Panc1 (cell line): ENCODE measurements at regions not wholly inside any gene's neighbourhood (a gene's known extent, or its start where the extent isn't known, plus 50 kb on each side); places are given as distances from the start of the nearest gene placed in this dataset.

ENCODE experiments used
- ATAC-seq: fragments of 200-7000 bp; cut with Tn5 transposase; 2 replicates; pipeline ENCODE4 v1.9.1; 2020; ENCODE audit warnings: mild to moderate bottlenecking, moderate library complexity
- BruUV-seq: library from RNA; stranded (reverse); fragments of 400-500 nt; replicated peaks from 2 replicates; lab custom pipeline; 2021; lab: Mats Ljungman, UMichigan
- CTCF ChIA-PET: fragments of 300-600 bp; sonication (Branson Sonifier 250); formaldehyde crosslinking; loops from one replicate; lab custom pipeline; 2022; ENCODE audit warnings: antibody characterized with exemption; lab: Charles Lee
- POLR2A ChIA-PET: fragments of 300-600 bp; sonication (Branson Sonifier 250); formaldehyde crosslinking; loops from one replicate; lab custom pipeline; 2022; ENCODE audit warnings: antibody characterized with exemption; lab: Charles Lee
- DNase-seq: peaks from one replicate; pipeline ENCODE4 v3.0.0-alpha.2; 2010; ENCODE audit warnings: low read depth, low spot score
- H3K27ac ChIP-seq: 2 replicates; pipeline ENCODE4 v1.5.1; 2011; ENCODE audit warnings: mild to moderate bottlenecking, low read length, inconsistent platforms
- H3K27me3 ChIP-seq: fragments of 200-500 bp; sonication (Bioruptor generic); 2 replicates; pipeline ENCODE4 v1.6.0; 2014; ENCODE audit warnings: low read length, inconsistent platforms; ENCODE audit not compliant: control insufficient read depth, insufficient read depth
- H3K36me3 ChIP-seq: fragments of 200-500 bp; sonication (Bioruptor generic); 2 replicates; pipeline ENCODE4 v1.5.1; 2014; ENCODE audit warnings: inconsistent platforms, mild to moderate bottlenecking, low read length, moderate library complexity; ENCODE audit not compliant: control insufficient read depth, insufficient read depth
- H3K4me1 ChIP-seq: 2 replicates; pipeline ENCODE4 v1.5.1; 2011; ENCODE audit warnings: inconsistent platforms, mild to moderate bottlenecking, low read length, moderate library complexity; ENCODE audit not compliant: control insufficient read depth, insufficient read depth
- H3K4me3 ChIP-seq, 2 experiments: 2 replicates each; pipeline ENCODE4 v1.5.1; 2011 to 2012; ENCODE audit warnings: low read depth in 2 of 2, low read length in 2 of 2, mild to moderate bottlenecking in 2 of 2, inconsistent platforms in 1 of 2, moderate library complexity in 1 of 2
- H3K9me3 ChIP-seq: fragments of 200-500 bp; sonication (Bioruptor generic); 2 replicates; pipeline ENCODE4 v1.5.1; 2014; ENCODE audit warnings: low read depth, mild to moderate bottlenecking, inconsistent platforms, low read length, moderate library complexity; ENCODE audit not compliant: control insufficient read depth, insufficient read depth
- POLR2AphosphoS5 ChIP-seq: IDR thresholded peaks from 2 replicates; pipeline ENCODE4 v1.6.1; 2012; ENCODE audit warnings: mild to moderate bottlenecking, low read depth, low read length, moderate library complexity
- REST ChIP-seq, 2 experiments: IDR thresholded peaks; 2 replicates each; pipeline ENCODE4 v1.6.1; 2011 to 2012; ENCODE audit warnings: low read depth in 2 of 2, control low read depth in 1 of 2, low read length in 1 of 2, mild to moderate bottlenecking in 1 of 2, moderate library complexity in 1 of 2; ENCODE audit not compliant: insufficient read depth in 1 of 2
- SIN3A ChIP-seq: IDR thresholded peaks from 2 replicates; pipeline ENCODE4 v1.6.1; 2012; ENCODE audit warnings: low read depth, mild to moderate bottlenecking, low read length, moderate library complexity, borderline replicate concordance; ENCODE audit not compliant: insufficient read depth
- TCF7L2 ChIP-seq: IDR thresholded peaks from 2 replicates; pipeline ENCODE4 v1.6.1; 2011; ENCODE audit warnings: mild to moderate bottlenecking, low read depth, low read length, inconsistent platforms
- in situ Hi-C: cut with HindIII; loops from 2 replicates; pipeline ENCODE4 v1.10.0; 2016; ENCODE audit warnings: low sequenced_read_pairs, low pct_unique_long_range_greater_than_20kb
- intact Hi-C: fragments of 100-400 bp; cut with micrococcal nuclease; formaldehyde crosslinking; loops from one replicate; pipeline ENCODE4 v1.10.0; 2022; ENCODE audit not compliant: unreplicated experiment
- TF ChIP-seq, protein P1 (sequence below): fragments of 450-650 bp; IDR thresholded peaks from 2 replicates; pipeline ENCODE4 v1.5.1; 2017; ENCODE audit warnings: mild to moderate bottlenecking

DNA sequence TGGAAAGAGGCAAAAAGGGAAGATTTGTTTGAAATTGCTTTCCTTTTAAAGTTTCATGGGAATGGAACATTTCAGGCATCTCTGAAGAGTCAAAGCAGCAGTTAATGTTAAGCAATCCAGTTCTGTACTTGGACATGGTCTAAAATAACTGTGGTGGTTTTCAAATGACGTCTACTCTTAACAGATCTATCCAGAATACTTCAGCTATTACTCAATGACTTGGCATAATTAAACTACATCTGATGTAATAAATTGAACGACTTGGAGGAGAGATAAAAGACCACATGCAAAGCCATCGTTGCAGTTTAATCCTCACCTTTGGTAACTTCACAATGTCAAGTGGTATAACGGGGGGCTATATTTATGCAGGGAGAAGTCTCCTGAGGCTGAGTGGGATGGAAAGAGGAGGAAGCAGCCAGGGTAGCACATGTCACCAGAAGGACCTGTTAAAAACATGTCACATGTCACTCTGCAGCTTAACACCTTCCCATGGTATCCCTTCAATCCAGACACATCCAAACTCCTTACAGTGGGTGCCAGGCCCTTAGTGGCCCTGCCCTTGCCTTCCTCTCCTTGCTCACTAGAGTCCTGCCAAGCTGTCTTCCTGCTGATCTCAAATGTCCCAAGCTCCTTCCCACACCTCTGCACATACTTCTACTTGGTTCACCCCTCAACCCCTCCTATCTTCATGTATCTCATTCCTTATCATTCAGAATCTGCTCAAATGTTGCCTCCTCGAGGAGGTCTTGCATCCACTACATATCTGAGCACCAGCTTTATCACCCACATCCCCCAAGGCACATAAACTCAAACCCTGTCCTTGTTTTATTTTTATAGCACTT is 327.8 kb downstream of the SUCLA2 start:
- no TSS peak for BruUV-seq
- ChIA-PET POLR2A (no interaction called here), CTCF (no interaction called here)
- DNase-seq (no peak), ATAC-seq (no peak)
- Histone ChIP-seq H3K4me1 (no peaks in the 10 kb centered on the region), H3K4me3 (no peak overlapping the region), H3K36me3 (no peaks in the 10 kb centered on the region), H3K9me3 (no peaks in the 10 kb centered on the region), H3K27ac (no peak overlapping the region), H3K27me3 (no peaks in the 10 kb centered on the region)
- in situ Hi-C loops (no loop called here), intact Hi-C loops (no loop called here)
- TF ChIP-seq, protein P1, sequence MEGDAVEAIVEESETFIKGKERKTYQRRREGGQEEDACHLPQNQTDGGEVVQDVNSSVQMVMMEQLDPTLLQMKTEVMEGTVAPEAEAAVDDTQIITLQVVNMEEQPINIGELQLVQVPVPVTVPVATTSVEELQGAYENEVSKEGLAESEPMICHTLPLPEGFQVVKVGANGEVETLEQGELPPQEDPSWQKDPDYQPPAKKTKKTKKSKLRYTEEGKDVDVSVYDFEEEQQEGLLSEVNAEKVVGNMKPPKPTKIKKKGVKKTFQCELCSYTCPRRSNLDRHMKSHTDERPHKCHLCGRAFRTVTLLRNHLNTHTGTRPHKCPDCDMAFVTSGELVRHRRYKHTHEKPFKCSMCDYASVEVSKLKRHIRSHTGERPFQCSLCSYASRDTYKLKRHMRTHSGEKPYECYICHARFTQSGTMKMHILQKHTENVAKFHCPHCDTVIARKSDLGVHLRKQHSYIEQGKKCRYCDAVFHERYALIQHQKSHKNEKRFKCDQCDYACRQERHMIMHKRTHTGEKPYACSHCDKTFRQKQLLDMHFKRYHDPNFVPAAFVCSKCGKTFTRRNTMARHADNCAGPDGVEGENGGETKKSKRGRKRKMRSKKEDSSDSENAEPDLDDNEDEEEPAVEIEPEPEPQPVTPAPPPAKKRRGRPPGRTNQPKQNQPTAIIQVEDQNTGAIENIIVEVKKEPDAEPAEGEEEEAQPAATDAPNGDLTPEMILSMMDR = no peak
- no peak for TF ChIP-seq SIN3A
- TF ChIP-seq REST (IDR thresholded peaks at IDR 0.05; ENCODE audit: insufficient read depth in 1 of 2, low read depth in 2 of 2, low read length in 1 of 2) = no peak
- no peak for TF ChIP-seq POLR2AphosphoS5
- no peak for TF ChIP-seq TCF7L2

DNA sequence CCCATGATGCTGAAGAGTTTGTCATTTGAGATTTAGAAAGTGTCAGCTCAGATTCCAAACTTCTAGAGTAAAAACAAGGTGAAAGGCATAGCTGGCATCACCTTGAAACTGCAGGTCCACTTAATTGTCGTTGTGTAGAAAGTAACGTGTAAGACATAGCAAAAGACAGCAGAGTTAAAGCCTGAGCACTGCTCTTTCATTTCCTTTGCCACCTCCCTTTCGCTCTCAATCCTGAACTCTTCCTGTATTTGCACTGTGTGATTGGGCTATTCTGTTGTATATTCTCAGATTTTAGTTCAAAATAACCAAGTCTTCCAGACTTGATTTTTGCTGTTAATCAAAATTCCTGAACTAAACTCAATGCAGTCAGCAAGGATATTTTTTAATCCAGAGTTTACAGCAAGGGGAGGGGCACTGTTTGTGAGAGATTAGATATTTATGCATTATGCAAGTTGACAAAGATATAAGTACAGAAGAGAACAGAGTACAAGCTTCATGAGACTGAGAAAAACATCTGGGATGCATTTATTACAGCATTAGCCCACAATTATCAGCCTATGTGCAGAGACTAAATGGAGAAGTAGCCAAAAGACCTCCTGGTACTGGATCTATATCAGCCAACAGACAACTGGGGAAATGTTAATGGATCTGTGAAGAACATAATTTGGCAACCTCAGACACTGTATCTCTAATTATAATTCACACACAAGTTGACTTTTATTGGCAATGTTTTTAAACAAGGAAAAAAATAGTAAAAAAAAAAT is 328.6 kb downstream of the SUCLA2 start:
- ChIA-PET POLR2A (no interaction called here), CTCF (no interaction called here)
- in situ Hi-C loops (no loop called here), intact Hi-C loops (no loop called here)
- no peak for ATAC-seq
- no peaks in the 10 kb centered on the region for H3K36me3 ChIP-seq
- H3K27ac ChIP-seq = no peak overlapping the region
- DNase-seq = no peak
- H3K4me1 ChIP-seq = no peaks in the 10 kb centered on the region
- no TSS peak for BruUV-seq
- H3K9me3 ChIP-seq = no peaks in the 10 kb centered on the region
- TF ChIP-seq, protein P1 = no peak
- no peak for TF ChIP-seq SIN3A
- no peak for TF ChIP-seq REST (IDR thresholded peaks at IDR 0.05; ENCODE audit: insufficient read depth in 1 of 2, low read depth in 2 of 2, low read length in 1 of 2)
- no peak for TF ChIP-seq TCF7L2
- no peak for TF ChIP-seq POLR2AphosphoS5
- H3K27me3 ChIP-seq = no peaks in the 10 kb centered on the region
- H3K4me3 ChIP-seq = no peak overlapping the region
